ENCODE measurements at regions not wholly inside any gene's neighbourhood (a gene's known extent, or its start where the extent isn't known, plus 50 kb on each side); places are given as distances from the start of the nearest gene placed in this dataset.

DNA sequence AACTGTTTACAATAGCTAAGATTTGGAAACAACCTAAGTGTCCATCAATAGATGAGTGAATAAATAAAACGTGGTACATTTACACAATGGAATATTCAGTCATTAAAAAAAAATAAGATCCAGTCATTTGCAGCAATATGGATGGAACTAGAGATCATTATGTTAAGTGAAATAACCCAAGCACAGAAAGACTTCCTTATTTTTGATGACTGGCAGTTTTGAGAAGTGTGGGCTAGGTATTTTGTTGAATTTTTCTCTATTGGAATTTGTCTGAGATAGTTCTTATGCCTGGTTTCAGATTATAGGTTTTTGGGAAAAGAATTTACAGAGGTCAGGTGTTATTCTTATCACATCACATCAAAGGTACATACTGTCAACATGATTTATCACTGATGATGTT, 293.8 kb upstream of the ARSJ start:
- no peak for DNase-seq (ENCODE audit: low spot score)
- in situ Hi-C loops (cut with MboI; ENCODE audit: low sequenced_read_pairs, unreplicated experiment) = no loop called here
- TF ChIP-seq, protein P1, sequence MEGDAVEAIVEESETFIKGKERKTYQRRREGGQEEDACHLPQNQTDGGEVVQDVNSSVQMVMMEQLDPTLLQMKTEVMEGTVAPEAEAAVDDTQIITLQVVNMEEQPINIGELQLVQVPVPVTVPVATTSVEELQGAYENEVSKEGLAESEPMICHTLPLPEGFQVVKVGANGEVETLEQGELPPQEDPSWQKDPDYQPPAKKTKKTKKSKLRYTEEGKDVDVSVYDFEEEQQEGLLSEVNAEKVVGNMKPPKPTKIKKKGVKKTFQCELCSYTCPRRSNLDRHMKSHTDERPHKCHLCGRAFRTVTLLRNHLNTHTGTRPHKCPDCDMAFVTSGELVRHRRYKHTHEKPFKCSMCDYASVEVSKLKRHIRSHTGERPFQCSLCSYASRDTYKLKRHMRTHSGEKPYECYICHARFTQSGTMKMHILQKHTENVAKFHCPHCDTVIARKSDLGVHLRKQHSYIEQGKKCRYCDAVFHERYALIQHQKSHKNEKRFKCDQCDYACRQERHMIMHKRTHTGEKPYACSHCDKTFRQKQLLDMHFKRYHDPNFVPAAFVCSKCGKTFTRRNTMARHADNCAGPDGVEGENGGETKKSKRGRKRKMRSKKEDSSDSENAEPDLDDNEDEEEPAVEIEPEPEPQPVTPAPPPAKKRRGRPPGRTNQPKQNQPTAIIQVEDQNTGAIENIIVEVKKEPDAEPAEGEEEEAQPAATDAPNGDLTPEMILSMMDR (IDR thresholded peaks at IDR 0.05; ENCODE audit: borderline replicate concordance, control extremely low read depth, extremely low read depth, insufficient read depth, missing control alignments) = no peak

DNA sequence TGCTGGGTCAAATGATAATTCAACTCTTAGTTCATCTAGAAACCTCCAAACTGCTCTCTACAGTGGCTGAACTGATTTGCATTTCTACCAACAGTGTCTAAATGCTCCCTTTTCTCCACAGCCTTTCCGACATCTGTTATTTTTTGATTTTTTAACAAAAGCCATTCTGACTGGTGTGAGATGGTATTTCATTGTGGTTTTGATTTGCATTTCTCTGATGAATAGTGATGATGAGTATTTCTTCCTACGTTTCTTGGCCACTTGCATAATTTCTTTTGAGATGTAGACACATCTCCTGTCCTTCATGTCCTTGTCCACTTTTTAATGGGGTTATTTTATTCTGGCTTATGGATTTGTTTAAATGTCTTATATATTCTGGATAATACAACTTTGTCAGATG, 298.2 kb upstream of the ARSJ start:
- in situ Hi-C loops (cut with MboI; ENCODE audit: low sequenced_read_pairs, unreplicated experiment) = no loop called here
- TF ChIP-seq, protein P1 (IDR thresholded peaks at IDR 0.05; ENCODE audit: borderline replicate concordance, control extremely low read depth, extremely low read depth, insufficient read depth, missing control alignments) = no peak
- no peak for DNase-seq (ENCODE audit: low spot score)

DNA sequence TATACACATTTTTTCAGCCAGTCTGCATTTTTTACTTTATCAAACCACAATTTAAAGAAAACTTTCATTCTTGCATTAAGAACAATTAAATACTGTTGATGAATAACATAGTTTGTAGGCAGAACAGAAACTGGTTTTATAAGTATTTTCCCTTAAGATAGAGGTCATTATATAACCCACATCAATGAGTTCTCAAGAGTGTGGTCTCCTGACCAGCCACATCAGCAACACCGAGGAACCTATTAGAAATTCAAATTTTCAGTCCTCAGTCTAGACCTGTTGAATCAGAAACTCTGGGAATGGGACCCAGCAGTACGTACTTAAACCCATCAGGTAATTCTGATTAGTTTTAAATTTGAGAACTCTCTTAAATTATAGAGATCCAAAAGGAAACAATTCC, 299.6 kb upstream of the ARSJ start:
- TF ChIP-seq, protein P1 (IDR thresholded peaks at IDR 0.05; ENCODE audit: borderline replicate concordance, control extremely low read depth, extremely low read depth, insufficient read depth, missing control alignments) = no peak
- in situ Hi-C loops (cut with MboI; ENCODE audit: low sequenced_read_pairs, unreplicated experiment) = no loop called here

DNA sequence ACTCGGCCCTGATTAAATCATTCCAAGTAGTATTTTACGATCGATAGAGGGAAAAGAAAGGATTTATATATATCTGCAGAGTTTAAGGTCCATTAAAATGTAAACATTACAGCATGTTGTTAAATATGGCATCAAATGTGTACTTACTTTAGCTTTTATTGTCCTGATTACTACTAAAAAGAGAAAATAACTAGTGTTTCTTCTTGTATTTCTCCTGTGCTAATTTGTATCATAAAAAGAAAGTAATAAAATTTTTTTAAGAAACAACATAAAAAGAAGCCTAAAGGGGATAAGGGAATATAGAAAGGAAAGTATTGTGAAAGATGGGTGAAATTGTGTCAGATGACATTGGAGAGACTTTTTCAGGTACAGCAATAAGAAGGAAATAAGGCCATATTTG, 300.3 kb upstream of the ARSJ start:
- DNase-seq (ENCODE audit: low spot score) = no peak
- in situ Hi-C loops (cut with MboI; ENCODE audit: low sequenced_read_pairs, unreplicated experiment) = no loop called here
- TF ChIP-seq, protein P1 (IDR thresholded peaks at IDR 0.05; ENCODE audit: borderline replicate concordance, control extremely low read depth, extremely low read depth, insufficient read depth, missing control alignments) = no peak

More for the DNA sequence above, 299.6 kb upstream of the ARSJ start:
- DNase-seq (ENCODE audit: low spot score) = no peak

DNA sequence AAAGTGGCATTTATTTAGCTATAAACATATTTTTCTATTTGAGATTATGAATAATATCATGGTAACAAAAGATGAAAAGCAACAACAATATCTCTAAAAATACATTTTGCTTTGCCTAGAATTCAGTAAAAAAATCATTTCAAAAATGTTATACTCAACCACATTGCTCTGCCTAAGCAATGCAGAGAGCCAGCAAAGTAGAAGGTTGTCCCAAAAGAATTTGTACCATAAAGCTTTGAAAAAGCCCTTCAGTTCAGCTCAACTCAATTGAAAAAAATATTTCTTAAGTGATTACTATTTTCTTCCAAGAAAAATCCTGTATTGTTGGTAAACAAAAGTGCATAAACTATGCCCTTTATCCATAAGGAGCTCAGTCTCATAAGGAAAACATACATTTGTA, 301.2 kb upstream of the ARSJ start:
- in situ Hi-C loops (cut with MboI; ENCODE audit: low sequenced_read_pairs, unreplicated experiment) = no loop called here
- TF ChIP-seq, protein P1 (IDR thresholded peaks at IDR 0.05; ENCODE audit: borderline replicate concordance, control extremely low read depth, extremely low read depth, insufficient read depth, missing control alignments) = no peak
- no peak for DNase-seq (ENCODE audit: low spot score)

DNA sequence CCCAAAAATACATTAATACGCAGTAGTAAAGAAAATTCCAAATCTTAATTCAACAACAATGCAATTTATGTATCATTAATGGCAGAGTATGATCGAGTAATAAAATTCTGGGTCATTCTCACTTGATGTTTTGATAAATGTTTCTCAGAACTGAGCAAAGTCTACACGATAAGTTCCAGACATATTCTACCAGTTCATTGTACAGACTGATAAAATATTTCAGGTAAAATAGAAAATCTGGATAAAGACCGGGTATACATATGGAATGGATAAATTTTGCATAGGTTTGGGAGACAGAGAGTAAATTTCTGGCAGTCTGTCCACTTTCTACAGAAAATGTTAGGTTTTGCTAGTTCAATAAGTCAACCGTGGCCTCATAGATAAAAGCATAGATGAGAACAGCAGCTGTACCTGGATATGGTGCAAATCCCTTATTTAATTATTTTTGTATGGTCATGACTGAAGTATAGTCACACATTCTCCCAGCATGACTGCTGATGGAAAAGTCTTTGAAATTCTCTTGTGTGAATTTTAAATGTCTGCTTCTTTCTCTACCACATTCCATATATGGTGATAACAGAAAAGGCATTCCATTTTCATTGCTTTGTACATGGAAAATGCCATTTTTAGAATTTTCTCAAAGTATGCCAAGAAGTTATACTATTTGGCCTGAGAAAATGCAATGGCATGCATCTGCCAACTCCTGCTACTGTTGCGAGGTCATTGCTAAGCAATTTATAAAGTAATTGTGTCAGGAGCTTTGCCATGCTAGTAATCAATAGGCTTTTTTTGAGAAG, 301.9 kb upstream of the ARSJ start:
- DNase-seq (ENCODE audit: low spot score) = no peak
- TF ChIP-seq, protein P1 (IDR thresholded peaks at IDR 0.05; ENCODE audit: borderline replicate concordance, control extremely low read depth, extremely low read depth, insufficient read depth, missing control alignments) = no peak
- in situ Hi-C loops (cut with MboI; ENCODE audit: low sequenced_read_pairs, unreplicated experiment) = no loop called here

Data from GM13976 (cell line).